Endodermal cell (in vitro differentiated cells): ENCODE measurements at regions not wholly inside any gene's neighbourhood (a gene's known extent, or its start where the extent isn't known, plus 50 kb on each side); places are given as distances from the start of the nearest gene placed in this dataset.

Experiments used
- DNase-seq: peaks from one replicate; pipeline ENCODE4 v3.0.0-alpha.2; 2017
- H3K27ac ChIP-seq: 2 replicates; pipeline ENCODE4 v1.5.1; 2013; ENCODE audit warnings: mild to moderate bottlenecking, low read depth, low read length, moderate library complexity
- H3K27me3 ChIP-seq: 2 replicates; pipeline ENCODE4 v1.6.1; 2013; ENCODE audit warnings: mild to moderate bottlenecking, low read length, moderate library complexity; ENCODE audit not compliant: insufficient read depth, control insufficient read depth, poor library complexity, severe bottlenecking
- H3K36me3 ChIP-seq: 2 replicates; pipeline ENCODE4 v1.7.0; 2013; ENCODE audit warnings: mild to moderate bottlenecking, low read length, moderate library complexity; ENCODE audit not compliant: control insufficient read depth, insufficient read depth
- H3K4me1 ChIP-seq: one replicate; pipeline ENCODE4 v1.7.0; 2013; ENCODE audit warnings: low read length; ENCODE audit not compliant: control insufficient read depth, insufficient read depth
- H3K4me3 ChIP-seq: 2 replicates; pipeline ENCODE4 v1.5.1; 2013; ENCODE audit warnings: mild to moderate bottlenecking, low read length, moderate library complexity
- H3K9ac ChIP-seq: 2 replicates; pipeline ENCODE4 v1.6.1; 2013; ENCODE audit warnings: mild to moderate bottlenecking, low read length, moderate library complexity; ENCODE audit not compliant: poor library complexity, severe bottlenecking; ENCODE audit errors: extremely low read depth
- H3K9me3 ChIP-seq: 2 replicates; pipeline ENCODE4 v1.6.1; 2013; ENCODE audit warnings: mild to moderate bottlenecking, low read length, moderate library complexity; ENCODE audit not compliant: control insufficient read depth
- H3K27ac Mint-ChIP-seq: 2 replicates; pipeline ENCODE4 v1.8.0; 2020; ENCODE audit warnings: mixed read lengths
- H3K27me3 Mint-ChIP-seq: 2 replicates; pipeline ENCODE4 v1.8.0; 2021; ENCODE audit warnings: mild to moderate bottlenecking, mixed read lengths; ENCODE audit not compliant: insufficient read depth
- H3K36me3 Mint-ChIP-seq: 2 replicates; pipeline ENCODE4 v1.8.0; 2020; ENCODE audit warnings: low read depth, mixed read lengths
- H3K4me1 Mint-ChIP-seq: 2 replicates; pipeline ENCODE4 v1.8.0; 2020; ENCODE audit warnings: mixed read lengths
- H3K4me3 Mint-ChIP-seq: 2 replicates; pipeline ENCODE4 v1.8.0; 2020; ENCODE audit warnings: mild to moderate bottlenecking, moderate library complexity, mixed read lengths
- H3K9me3 Mint-ChIP-seq: 2 replicates; pipeline ENCODE4 v1.8.0; 2020; ENCODE audit warnings: mild to moderate bottlenecking, mixed read lengths
- WGBS, 2 experiments: methylation state at CpG; one replicate each; pipeline versions ENCODE4 v1.1.5 to v1.1.7; 2013; ENCODE audit warnings: missing lambda C conversion rate in 2 of 2, mixed read lengths in 1 of 2; ENCODE audit not compliant: insufficient coverage in 1 of 2, insufficient read length in 1 of 2; 5-methylcytosine and 5-hydroxymethylcytosine counted together
- TF ChIP-seq, protein P1 (sequence below): fragments of 200-600 bp; sonication (generic); conservative IDR thresholded peaks from 2 replicates; pipeline ENCODE4 v1.5.0; 2021; ENCODE audit warnings: antibody characterized with exemption, mild to moderate bottlenecking

DNA sequence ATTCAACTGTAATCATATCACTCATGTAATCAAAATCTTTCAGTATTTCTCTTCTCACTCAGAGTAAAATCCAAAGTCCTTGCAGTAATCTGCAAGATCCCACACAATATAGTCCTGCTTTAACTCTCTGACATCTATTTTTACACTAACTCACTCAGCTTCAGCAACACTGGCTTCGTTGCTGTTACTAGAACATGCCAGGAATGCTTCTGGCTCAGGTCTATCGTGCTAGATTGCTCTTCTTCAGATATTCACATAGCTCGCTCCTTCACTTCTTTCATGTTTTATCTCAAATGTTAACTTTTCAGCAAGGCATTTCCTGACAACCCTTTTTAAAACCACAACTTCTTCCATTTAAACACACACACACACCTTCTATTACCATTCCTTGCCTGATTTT is 331.7 kb upstream of the HTR2C start:
- Histone ChIP-seq H3K9me3 (no peaks in the 10 kb centered on the region), H3K36me3 (no peaks in the 10 kb centered on the region), H3K27me3 (no peaks in the 10 kb centered on the region), H3K4me3 (no peak overlapping the region), H3K4me1 (no peaks in the 10 kb centered on the region), H3K27ac (no peak overlapping the region), H3K9ac (no peak overlapping the region)
- Mint-ChIP-seq H3K36me3 (no peaks in the 10 kb centered on the region), H3K4me3 (no peak overlapping the region), H3K27ac (no peak overlapping the region), H3K9me3 (no peaks in the 10 kb centered on the region), H3K27me3 (no peaks in the 10 kb centered on the region), H3K4me1 (peaks cover 8% of the 10 kb centered on the region)
- DNase-seq = no peak
- TF ChIP-seq, protein P1, sequence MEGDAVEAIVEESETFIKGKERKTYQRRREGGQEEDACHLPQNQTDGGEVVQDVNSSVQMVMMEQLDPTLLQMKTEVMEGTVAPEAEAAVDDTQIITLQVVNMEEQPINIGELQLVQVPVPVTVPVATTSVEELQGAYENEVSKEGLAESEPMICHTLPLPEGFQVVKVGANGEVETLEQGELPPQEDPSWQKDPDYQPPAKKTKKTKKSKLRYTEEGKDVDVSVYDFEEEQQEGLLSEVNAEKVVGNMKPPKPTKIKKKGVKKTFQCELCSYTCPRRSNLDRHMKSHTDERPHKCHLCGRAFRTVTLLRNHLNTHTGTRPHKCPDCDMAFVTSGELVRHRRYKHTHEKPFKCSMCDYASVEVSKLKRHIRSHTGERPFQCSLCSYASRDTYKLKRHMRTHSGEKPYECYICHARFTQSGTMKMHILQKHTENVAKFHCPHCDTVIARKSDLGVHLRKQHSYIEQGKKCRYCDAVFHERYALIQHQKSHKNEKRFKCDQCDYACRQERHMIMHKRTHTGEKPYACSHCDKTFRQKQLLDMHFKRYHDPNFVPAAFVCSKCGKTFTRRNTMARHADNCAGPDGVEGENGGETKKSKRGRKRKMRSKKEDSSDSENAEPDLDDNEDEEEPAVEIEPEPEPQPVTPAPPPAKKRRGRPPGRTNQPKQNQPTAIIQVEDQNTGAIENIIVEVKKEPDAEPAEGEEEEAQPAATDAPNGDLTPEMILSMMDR = no peak
- 75 to 90% methylated on average over 2 to 3 of the region's 3 CpGs for WGBS, 2 experiments

DNA sequence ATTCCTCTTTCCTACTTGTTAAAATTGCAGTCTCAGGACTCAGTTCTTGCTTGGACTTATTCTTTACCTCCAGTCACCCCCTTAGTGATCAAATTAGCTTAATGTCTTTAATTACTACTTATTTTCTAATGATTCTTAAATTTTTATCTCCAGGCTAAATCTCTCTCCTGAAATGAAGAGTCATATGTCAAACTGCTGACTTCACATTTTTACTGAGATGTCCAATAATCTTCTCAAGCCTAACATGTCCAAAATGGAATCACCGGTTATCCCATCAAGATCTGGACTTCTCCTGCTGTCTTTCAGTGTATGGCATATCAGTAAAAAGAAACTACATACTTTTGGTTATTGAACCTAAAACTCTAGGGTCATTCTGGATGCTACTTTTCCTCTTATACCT is 332.3 kb upstream of the HTR2C start:
- no peaks in the 10 kb centered on the region for H3K27me3 Mint-ChIP-seq
- Histone ChIP-seq H3K4me1 (no peaks in the 10 kb centered on the region), H3K27ac (no peak overlapping the region), H3K9me3 (no peaks in the 10 kb centered on the region), H3K9ac (no peak overlapping the region), H3K27me3 (no peaks in the 10 kb centered on the region), H3K36me3 (no peaks in the 10 kb centered on the region), H3K4me3 (no peak overlapping the region)
- TF ChIP-seq, protein P1 = no peak
- H3K9me3 Mint-ChIP-seq = no peaks in the 10 kb centered on the region
- no peak for DNase-seq
- WGBS, 2 experiments = 90% methylated on average over 1 of the region's 1 CpG; no CpG with 5 or more reads in 1 of the 2 experiments
- H3K4me1 Mint-ChIP-seq = peaks cover 8% of the 10 kb centered on the region
- no peaks in the 10 kb centered on the region for H3K36me3 Mint-ChIP-seq
- no peak overlapping the region for H3K4me3 Mint-ChIP-seq
- no peak overlapping the region for H3K27ac Mint-ChIP-seq

DNA sequence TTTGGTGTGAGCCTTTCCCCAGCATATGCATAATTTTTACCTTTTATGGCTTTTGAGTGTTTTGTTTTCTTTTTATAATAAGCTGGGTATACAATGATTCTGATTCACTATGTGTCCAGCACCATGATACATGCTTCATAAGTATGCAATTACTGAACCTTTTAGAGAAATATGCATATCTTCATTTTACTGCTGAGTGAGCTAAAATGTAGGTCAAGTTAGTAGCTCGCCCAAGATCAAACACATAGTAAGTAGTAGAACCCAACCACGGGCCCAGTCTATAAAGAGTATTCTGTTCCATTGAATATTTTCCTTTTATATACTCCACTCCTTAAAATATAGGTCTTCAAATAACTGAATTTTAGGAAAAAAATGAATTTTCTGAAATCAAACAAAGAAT is 362.4 kb upstream of the HTR2C start:
- Mint-ChIP-seq H3K9me3 (no peaks in the 10 kb centered on the region), H3K4me1 (peaks cover 9% of the 10 kb centered on the region), H3K4me3 (no peak overlapping the region), H3K27me3 (no peaks in the 10 kb centered on the region), H3K36me3 (no peaks in the 10 kb centered on the region), H3K27ac (no peak overlapping the region)
- 100% methylated on average over 1 of the region's 2 CpGs; no CpG with 5 or more reads in 1 of the 2 experiments for WGBS, 2 experiments
- no peaks in the 10 kb centered on the region for H3K36me3 ChIP-seq
- H3K9ac ChIP-seq = no peak overlapping the region
- DNase-seq = no peak
- H3K4me1 ChIP-seq = no peaks in the 10 kb centered on the region
- TF ChIP-seq, protein P1 = no peak
- H3K9me3 ChIP-seq = no peaks in the 10 kb centered on the region
- no peak overlapping the region for H3K27ac ChIP-seq
- H3K4me3 ChIP-seq = no peak overlapping the region
- no peaks in the 10 kb centered on the region for H3K27me3 ChIP-seq
